Neural cell (in vitro differentiated cells): ENCODE measurements at regions not wholly inside any gene's neighbourhood (a gene's known extent, or its start where the extent isn't known, plus 50 kb on each side); places are given as distances from the start of the nearest gene placed in this dataset.

Source experiments
- EP300 ChIP-seq: fragments of 450-650 bp; conservative IDR thresholded peaks from 2 replicates; pipeline ENCODE4 v1.6.1; 2014; ENCODE audit warnings: antibody characterized with exemption, mild to moderate bottlenecking, moderate library complexity; ENCODE audit not compliant: poor library complexity, severe bottlenecking
- EZH2 ChIP-seq: fragments of 200-600, 300-800 bp; shearing (Covaris generic), sonication (generic); IDR thresholded peaks from 2 replicates; pipeline ENCODE4 v1.6.1; 2014; ENCODE audit warnings: antibody characterized with exemption, low read length, borderline replicate concordance, mild to moderate bottlenecking; ENCODE audit not compliant: insufficient read depth, poor library complexity, severe bottlenecking
- MXI1 ChIP-seq: fragments of 450-650 bp; conservative IDR thresholded peaks from 2 replicates; pipeline ENCODE4 v1.6.1; 2014; ENCODE audit warnings: antibody characterized with exemption, mild to moderate bottlenecking; ENCODE audit not compliant: poor library complexity, severe bottlenecking
- POLR2AphosphoS5 ChIP-seq: IDR thresholded peaks from 2 replicates; pipeline ENCODE4 v1.6.1; 2012
- RAD21 ChIP-seq: fragments of 450-650 bp; conservative IDR thresholded peaks from 2 replicates; pipeline ENCODE4 v1.6.1; 2014; ENCODE audit warnings: antibody characterized with exemption, mild to moderate bottlenecking, moderate library complexity
- SMC3 ChIP-seq: fragments of 450-650 bp; conservative IDR thresholded peaks from 2 replicates; pipeline ENCODE4 v1.6.1; 2014; ENCODE audit warnings: antibody characterized with exemption, mild to moderate bottlenecking, moderate library complexity; ENCODE audit not compliant: poor library complexity
- TAF1 ChIP-seq: IDR thresholded peaks from 2 replicates; pipeline ENCODE4 v1.6.1; 2012; ENCODE audit warnings: low read depth
- TF ChIP-seq, protein P1 (sequence below): fragments of 450-650 bp; IDR thresholded peaks from 2 replicates; pipeline ENCODE4 v1.5.1; 2014; ENCODE audit warnings: antibody characterized with exemption, mild to moderate bottlenecking, moderate library complexity; ENCODE audit not compliant: poor library complexity, severe bottlenecking
- TF ChIP-seq, protein P2 (sequence below): IDR thresholded peaks from 2 replicates; pipeline ENCODE4 v1.6.1; 2012; ENCODE audit warnings: borderline replicate concordance

DNA sequence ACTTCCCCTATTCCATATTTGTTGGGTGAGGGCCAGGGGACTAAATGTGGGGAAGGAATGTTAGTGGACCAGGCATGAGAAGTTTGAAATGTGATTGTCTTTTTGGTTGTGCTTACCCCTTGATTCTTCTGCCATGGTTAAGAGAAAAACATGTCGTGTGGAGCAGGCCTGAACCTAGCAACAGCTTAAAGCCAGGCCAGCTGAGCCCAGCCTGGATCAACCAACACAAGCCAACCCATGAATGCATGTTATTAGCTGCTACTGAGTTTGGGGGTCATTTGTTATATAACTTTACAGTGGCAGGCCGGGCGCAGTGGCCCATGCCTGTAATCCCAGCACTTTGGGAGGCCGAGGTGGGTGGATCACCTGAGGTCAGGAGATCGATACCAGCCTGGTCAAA lies 52.4 kb upstream of the TRIO start:
- TF ChIP-seq, protein P1, sequence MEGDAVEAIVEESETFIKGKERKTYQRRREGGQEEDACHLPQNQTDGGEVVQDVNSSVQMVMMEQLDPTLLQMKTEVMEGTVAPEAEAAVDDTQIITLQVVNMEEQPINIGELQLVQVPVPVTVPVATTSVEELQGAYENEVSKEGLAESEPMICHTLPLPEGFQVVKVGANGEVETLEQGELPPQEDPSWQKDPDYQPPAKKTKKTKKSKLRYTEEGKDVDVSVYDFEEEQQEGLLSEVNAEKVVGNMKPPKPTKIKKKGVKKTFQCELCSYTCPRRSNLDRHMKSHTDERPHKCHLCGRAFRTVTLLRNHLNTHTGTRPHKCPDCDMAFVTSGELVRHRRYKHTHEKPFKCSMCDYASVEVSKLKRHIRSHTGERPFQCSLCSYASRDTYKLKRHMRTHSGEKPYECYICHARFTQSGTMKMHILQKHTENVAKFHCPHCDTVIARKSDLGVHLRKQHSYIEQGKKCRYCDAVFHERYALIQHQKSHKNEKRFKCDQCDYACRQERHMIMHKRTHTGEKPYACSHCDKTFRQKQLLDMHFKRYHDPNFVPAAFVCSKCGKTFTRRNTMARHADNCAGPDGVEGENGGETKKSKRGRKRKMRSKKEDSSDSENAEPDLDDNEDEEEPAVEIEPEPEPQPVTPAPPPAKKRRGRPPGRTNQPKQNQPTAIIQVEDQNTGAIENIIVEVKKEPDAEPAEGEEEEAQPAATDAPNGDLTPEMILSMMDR = no peak
- TF ChIP-seq POLR2AphosphoS5 (no peak), RAD21 (no peak), EZH2 (no peak), SMC3 (no peak), EP300 (no peak), MXI1 (no peak), TAF1 (no peak)
- TF ChIP-seq, protein P2, sequence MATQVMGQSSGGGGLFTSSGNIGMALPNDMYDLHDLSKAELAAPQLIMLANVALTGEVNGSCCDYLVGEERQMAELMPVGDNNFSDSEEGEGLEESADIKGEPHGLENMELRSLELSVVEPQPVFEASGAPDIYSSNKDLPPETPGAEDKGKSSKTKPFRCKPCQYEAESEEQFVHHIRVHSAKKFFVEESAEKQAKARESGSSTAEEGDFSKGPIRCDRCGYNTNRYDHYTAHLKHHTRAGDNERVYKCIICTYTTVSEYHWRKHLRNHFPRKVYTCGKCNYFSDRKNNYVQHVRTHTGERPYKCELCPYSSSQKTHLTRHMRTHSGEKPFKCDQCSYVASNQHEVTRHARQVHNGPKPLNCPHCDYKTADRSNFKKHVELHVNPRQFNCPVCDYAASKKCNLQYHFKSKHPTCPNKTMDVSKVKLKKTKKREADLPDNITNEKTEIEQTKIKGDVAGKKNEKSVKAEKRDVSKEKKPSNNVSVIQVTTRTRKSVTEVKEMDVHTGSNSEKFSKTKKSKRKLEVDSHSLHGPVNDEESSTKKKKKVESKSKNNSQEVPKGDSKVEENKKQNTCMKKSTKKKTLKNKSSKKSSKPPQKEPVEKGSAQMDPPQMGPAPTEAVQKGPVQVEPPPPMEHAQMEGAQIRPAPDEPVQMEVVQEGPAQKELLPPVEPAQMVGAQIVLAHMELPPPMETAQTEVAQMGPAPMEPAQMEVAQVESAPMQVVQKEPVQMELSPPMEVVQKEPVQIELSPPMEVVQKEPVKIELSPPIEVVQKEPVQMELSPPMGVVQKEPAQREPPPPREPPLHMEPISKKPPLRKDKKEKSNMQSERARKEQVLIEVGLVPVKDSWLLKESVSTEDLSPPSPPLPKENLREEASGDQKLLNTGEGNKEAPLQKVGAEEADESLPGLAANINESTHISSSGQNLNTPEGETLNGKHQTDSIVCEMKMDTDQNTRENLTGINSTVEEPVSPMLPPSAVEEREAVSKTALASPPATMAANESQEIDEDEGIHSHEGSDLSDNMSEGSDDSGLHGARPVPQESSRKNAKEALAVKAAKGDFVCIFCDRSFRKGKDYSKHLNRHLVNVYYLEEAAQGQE = no peak
